HG03108 (cell line): ENCODE measurements at regions not wholly inside any gene's neighbourhood (a gene's known extent, or its start where the extent isn't known, plus 50 kb on each side); places are given as distances from the start of the nearest gene placed in this dataset.

Source experiments
- ATAC-seq: cut with Tn5 transposase; IDR thresholded peaks from one replicate; pipeline ENCODE4 v1.9.1; 2021; ENCODE audit warnings: moderate library complexity; ENCODE audit not compliant: unreplicated experiment

GRCh38 chr12:58458102-58458501 is 462.2 kb downstream of the LRIG3 start:
- ATAC-seq: no peak

GRCh38 chr12:58459191-58459590 is 461.1 kb downstream of the LRIG3 start:
- ATAC-seq: no peak

GRCh38 chr12:58463051-58463450 is 457.3 kb downstream of the LRIG3 start:
- no peak for ATAC-seq

- no peak for ATAC-seq
Observed at GRCh38 chr12:58465418-58465817, 454.9 kb downstream of the LRIG3 start.

- no peak for ATAC-seq
Observed at GRCh38 chr12:58470266-58471010, 449.9 kb downstream of the LRIG3 start.

GRCh38 chr12:58479401-58479800 is 440.9 kb downstream of the LRIG3 start:
- no peak for ATAC-seq

- ATAC-seq: no peak
Observed at GRCh38 chr12:58481811-58482210, 438.5 kb downstream of the LRIG3 start.

GRCh38 chr12:58487255-58487654 is 433.0 kb downstream of the LRIG3 start:
- no peak for ATAC-seq

DNA sequence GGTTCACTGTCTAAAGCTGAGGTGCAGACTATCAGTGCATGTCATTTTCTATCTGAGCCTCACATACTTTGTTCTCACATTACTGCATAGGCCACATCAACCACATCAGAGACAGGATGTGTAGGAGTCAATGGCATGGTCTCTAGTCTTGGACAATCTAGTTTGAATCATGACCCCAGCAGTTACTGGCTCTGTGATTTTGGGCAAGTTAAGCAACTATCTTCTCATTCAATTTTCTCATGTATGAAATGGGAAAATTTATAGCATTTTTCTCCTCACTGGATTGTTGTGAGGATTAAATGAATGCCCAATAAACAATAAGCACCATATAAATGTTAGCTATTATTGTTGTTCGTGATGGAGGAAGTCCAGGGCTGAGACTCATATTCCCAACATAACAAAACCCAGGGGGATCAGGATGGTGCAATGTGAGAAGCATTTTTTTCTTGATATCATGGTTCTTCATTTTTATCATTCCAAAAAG is 432.6 kb downstream of the LRIG3 start:
- no peak for ATAC-seq

- no peak for ATAC-seq
Observed at GRCh38 chr12:58489394-58489793, 430.9 kb downstream of the LRIG3 start.

- ATAC-seq: no peak
Observed at GRCh38 chr12:58491306-58491705, 429.0 kb downstream of the LRIG3 start.

DNA sequence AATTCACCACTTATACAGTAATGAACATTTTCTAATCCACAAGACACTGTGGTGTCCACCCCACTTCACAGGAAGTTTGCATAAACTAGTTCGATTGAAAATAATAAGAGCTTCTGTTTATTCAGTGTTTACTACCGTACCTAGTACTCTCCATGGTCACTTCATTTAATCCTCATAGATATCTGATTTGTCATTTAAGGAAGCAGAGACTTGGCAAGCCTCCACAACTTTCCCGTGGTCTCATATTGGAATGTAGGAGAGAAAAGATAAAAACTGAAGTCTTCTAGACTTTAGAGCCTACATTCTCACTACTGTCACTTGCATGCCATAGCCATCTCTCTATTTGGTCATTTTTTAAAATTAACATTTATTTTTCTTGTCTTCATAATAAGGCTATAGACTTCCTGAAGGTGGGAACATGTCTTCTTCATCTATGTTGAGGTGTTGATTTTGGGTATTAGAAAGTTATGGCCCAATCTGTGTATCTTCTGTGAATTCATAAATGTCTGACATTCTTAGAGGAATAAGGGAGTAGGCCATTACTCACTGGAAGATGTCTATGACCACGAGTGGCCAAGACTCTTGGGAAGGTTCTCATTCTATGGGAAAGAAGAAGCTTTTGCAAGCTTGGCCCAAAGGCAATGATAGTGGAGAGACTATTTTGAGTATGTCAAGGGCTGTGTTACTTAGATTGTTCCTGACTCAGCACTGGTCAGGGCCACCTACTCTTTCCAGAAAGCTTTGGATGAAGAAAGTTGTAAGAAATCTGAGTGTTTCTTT is 423.7 kb downstream of the LRIG3 start:
- no peak for ATAC-seq

DNA sequence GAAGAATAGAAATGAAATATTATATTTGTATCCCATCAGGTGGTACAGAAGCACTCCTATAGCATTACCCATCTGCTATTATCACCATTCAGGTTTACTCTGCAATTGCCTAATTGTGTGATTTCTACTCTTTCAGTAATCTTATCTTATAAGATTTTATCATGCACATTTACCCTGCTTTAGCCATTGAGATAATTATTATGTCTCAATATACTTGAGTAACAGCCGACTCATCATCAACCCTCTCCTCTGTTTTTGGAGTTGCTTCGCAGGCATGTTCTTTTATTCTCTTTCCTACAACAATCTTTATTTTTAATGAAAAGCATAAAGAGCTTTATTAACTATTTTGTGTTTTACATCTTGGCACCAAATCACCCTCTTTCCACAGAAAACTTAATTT is 419.9 kb downstream of the LRIG3 start:
- no peak for ATAC-seq

DNA sequence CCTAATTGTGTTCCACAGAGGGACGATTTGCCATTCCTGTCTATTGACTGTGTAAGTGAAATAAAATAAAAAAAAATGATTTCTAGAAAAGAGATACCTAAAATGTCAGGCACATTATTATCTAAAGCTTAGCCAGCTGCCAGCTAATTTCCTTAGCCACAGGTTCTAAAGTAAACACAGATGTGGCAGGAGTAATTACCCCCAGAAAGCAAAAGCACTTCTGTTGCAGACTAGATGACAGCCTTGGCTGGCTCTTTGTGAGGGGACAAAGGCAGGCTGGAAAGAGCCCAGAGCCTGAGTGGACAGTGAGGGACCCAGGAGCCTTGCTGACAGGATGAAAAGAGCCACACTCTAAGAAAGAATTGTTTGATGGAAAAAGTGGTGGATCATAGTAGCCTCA is 418.1 kb downstream of the LRIG3 start:
- ATAC-seq: no peak

GRCh38 chr12:58502841-58503240 is 417.5 kb downstream of the LRIG3 start:
- no peak for ATAC-seq

- ATAC-seq: no peak
Observed at GRCh38 chr12:58503731-58504130, 416.6 kb downstream of the LRIG3 start.

GRCh38 chr12:58504143-58504938 is 416.0 kb downstream of the LRIG3 start:
- ATAC-seq: no peak

DNA sequence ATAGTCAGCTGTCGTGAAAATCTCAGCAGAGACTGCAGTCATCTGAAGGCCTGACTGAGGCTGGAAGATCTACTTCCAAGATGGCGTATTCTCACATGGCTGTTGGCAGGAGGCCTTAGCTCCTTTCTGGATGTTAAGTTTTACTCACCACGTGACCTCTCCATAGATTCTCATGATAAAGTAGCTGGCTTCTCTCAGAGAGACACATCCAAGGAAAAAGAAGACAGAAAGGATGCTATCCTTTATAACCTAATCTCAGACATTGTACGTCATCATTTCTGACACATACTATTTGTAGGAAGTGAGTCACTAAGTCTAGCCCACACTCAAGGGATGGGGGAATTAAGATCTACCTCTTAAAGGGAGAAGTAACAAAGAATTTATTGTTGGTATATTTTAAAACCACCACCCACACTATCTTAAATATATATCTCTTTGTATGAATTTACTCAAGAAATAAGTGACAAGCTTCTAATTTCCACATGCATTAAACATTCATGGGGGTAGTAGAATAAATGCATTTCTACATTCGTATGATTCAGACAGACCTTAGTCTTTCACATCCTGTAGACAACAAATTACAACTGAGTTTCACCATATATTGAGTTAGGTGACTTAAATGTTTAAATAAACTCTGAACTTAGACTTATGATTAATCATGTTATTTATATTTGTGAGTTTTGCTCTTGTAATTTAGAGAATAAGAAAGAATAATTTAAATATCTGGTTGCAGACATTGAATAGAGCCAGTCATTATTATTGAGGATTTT is 411.0 kb downstream of the LRIG3 start:
- no peak for ATAC-seq

- no peak for ATAC-seq
Observed at GRCh38 chr12:58513301-58513834, 406.9 kb downstream of the LRIG3 start.

DNA sequence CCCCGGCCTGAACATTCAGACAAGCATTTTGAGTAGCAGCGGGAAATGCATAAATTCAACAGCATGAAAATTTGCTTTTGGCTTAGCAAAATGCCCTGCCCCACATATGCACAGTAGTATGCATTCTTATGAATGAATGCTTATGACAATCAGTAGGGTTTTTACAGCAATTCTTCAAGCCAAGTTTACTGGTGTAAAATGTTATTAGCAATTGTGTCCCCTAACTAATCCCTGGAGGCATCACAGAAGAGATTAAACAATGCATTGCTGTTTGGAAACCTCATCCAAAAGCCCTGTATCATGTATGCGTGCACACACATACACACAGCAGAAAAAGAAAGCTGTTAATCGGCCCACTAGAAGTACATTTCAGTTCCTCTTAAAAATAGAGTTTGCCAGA is 406.5 kb downstream of the LRIG3 start:
- no peak for ATAC-seq
